Astrocyte of the spinal cord (primary cell): ENCODE measurements at regions not wholly inside any gene's neighbourhood (a gene's known extent, or its start where the extent isn't known, plus 50 kb on each side); places are given as distances from the start of the nearest gene placed in this dataset.

Experiments used
- DNase-seq: peaks from one replicate; pipeline ENCODE4 v3.0.0; 2011; ENCODE audit warnings: low read depth, low spot score
- H3K4me3 ChIP-seq: 2 replicates; pipeline ENCODE4 v1.5.1; 2011; ENCODE audit warnings: low read depth, mild to moderate bottlenecking, low read length, moderate library complexity
- CTCF ChIP-seq: IDR thresholded peaks from 2 replicates; pipeline ENCODE4 v1.5.1; 2012; ENCODE audit warnings: low read depth, mild to moderate bottlenecking, low read length, inconsistent platforms
- in situ Hi-C: cut with HindIII; loops from 2 replicates; pipeline ENCODE4 v1.10.0; 2017; ENCODE audit warnings: low sequenced_read_pairs

GRCh38 chr3:124043023-124043422 is 51.1 kb upstream of the ROPN1 start:
- no peak for DNase-seq
- H3K4me3 ChIP-seq, result no peak overlapping the region
- in situ Hi-C loops, result no loop called here
- no peak for TF ChIP-seq CTCF

- no peak overlapping the region for H3K4me3 ChIP-seq
- TF ChIP-seq CTCF, result no peak
- DNase-seq, result no peak
- in situ Hi-C loops, result no loop called here
Observed at GRCh38 chr3:124044956-124045355, 53.0 kb upstream of the ROPN1 start.

- in situ Hi-C loops, result no loop called here
- no peak for TF ChIP-seq CTCF
- H3K4me3 ChIP-seq, result no peak overlapping the region
- no peak for DNase-seq
Observed at GRCh38 chr3:124048967-124049798, 57.3 kb upstream of the ROPN1 start.

- TF ChIP-seq CTCF, result no peak
- DNase-seq, result no peak
- H3K4me3 ChIP-seq, result no peak overlapping the region
- in situ Hi-C loops, result no loop called here
Observed at GRCh38 chr3:124051636-124052035, 59.7 kb upstream of the ROPN1 start.

GRCh38 chr3:124053871-124054270 is 61.9 kb upstream of the ROPN1 start:
- in situ Hi-C loops, result no loop called here
- no peak for TF ChIP-seq CTCF
- no peak overlapping the region for H3K4me3 ChIP-seq
- no peak for DNase-seq

GRCh38 chr3:124056846-124057245 is 64.9 kb upstream of the ROPN1 start:
- TF ChIP-seq CTCF, result no peak
- DNase-seq, result no peak
- in situ Hi-C loops, result no loop called here
- no peak overlapping the region for H3K4me3 ChIP-seq
